KMS-11 (cell line): ENCODE measurements at regions not wholly inside any gene's neighbourhood (a gene's known extent, or its start where the extent isn't known, plus 50 kb on each side); places are given as distances from the start of the nearest gene placed in this dataset.
"Not testable (repeated sequence)": the region's sequence is repeated elsewhere in the genome, so short reads cannot be mapped to it uniquely, and the experiment has no call there.

Experiments
- H2AFZ ChIP-seq: fragments of 200-600 bp; sonication (generic); 2 replicates; pipeline ENCODE4 v1.6.1; 2016; ENCODE audit warnings: antibody characterized with exemption, mixed run types, low read depth
- H3K27ac ChIP-seq: fragments of 200-600 bp; sonication (generic); 2 replicates; pipeline ENCODE4 v1.6.1; 2016; ENCODE audit warnings: mild to moderate bottlenecking, mixed run types
- H3K27me3 ChIP-seq: fragments of 200-600 bp; sonication (generic); 2 replicates; pipeline ENCODE4 v1.6.1; 2017; ENCODE audit warnings: mild to moderate bottlenecking, low read depth, mixed run types, moderate library complexity; ENCODE audit not compliant: insufficient read depth
- H3K36me3 ChIP-seq: fragments of 200-600 bp; sonication (generic); 2 replicates; pipeline ENCODE4 v1.6.1; 2017; ENCODE audit warnings: mild to moderate bottlenecking, mixed run types; ENCODE audit not compliant: insufficient read depth
- H3K4me1 ChIP-seq: fragments of 200-600 bp; sonication (generic); 2 replicates; pipeline ENCODE4 v1.6.1; 2016; ENCODE audit warnings: mild to moderate bottlenecking, low read depth, mixed run types; ENCODE audit not compliant: poor library complexity, severe bottlenecking
- H3K4me2 ChIP-seq: fragments of 200-600 bp; sonication (generic); 2 replicates; pipeline ENCODE4 v1.7.0; 2016; ENCODE audit warnings: mild to moderate bottlenecking, mixed run types
- H3K4me3 ChIP-seq: fragments of 200-600 bp; sonication (generic); IDR thresholded peaks from 2 replicates; pipeline ENCODE4 v1.6.1; 2017; ENCODE audit warnings: low read depth, low read length, mixed read lengths; ENCODE audit not compliant: insufficient read depth
- H3K79me2 ChIP-seq: fragments of 200-600 bp; sonication (generic); 2 replicates; pipeline ENCODE4 v1.6.1; 2016; ENCODE audit warnings: low read depth, mixed run types; ENCODE audit not compliant: insufficient read depth
- H3K9ac ChIP-seq: fragments of 200-600 bp; sonication (generic); 2 replicates; pipeline ENCODE4 v1.6.1; 2016; ENCODE audit warnings: mild to moderate bottlenecking, mixed run types
- H4K20me1 ChIP-seq: fragments of 200-600 bp; sonication (generic); 2 replicates; pipeline ENCODE4 v1.6.1; 2016; ENCODE audit warnings: mild to moderate bottlenecking, mixed run types; ENCODE audit not compliant: insufficient read depth
- CTCF ChIP-seq: fragments of 200-600 bp; sonication (generic); conservative IDR thresholded peaks from 2 replicates; pipeline ENCODE4 v1.6.1; 2017; ENCODE audit warnings: low read depth, mild to moderate bottlenecking, antibody characterized with exemption, low read length, moderate library complexity, mixed read lengths

- TF ChIP-seq CTCF, result no peak
- H3K4me3 ChIP-seq, result no peak overlapping the region
Measured at GRCh38 chr4:52511825-52512224, 147.3 kb downstream of the USP46 start.

GRCh38 chr4:52512291-52512690, 146.8 kb downstream of the USP46 start:
- no peaks in the 10 kb centered on the region for H3K27me3 ChIP-seq
- no peaks in the 10 kb centered on the region for H3K4me1 ChIP-seq
- H3K36me3 ChIP-seq, result no peaks in the 10 kb centered on the region
- no peaks in the 10 kb centered on the region for H3K79me2 ChIP-seq
- no peak overlapping the region for H2AFZ ChIP-seq
- H3K9ac ChIP-seq, result no peak overlapping the region
- no peak overlapping the region for H3K27ac ChIP-seq
- H4K20me1 ChIP-seq, result no peaks in the 10 kb centered on the region
- no peak overlapping the region for H3K4me2 ChIP-seq
- no peak overlapping the region for H3K4me3 ChIP-seq
- TF ChIP-seq CTCF, result no peak

More at GRCh38 chr4:52511825-52512224, 147.3 kb downstream of the USP46 start:
- H3K27ac ChIP-seq, result no peak overlapping the region
- no peaks in the 10 kb centered on the region for H3K4me1 ChIP-seq
- no peak overlapping the region for H3K9ac ChIP-seq
- H3K4me2 ChIP-seq, result no peak overlapping the region
- H3K79me2 ChIP-seq, result no peaks in the 10 kb centered on the region
- no peaks in the 10 kb centered on the region for H4K20me1 ChIP-seq
- no peaks in the 10 kb centered on the region for H3K27me3 ChIP-seq
- H3K36me3 ChIP-seq, result no peaks in the 10 kb centered on the region
- no peak overlapping the region for H2AFZ ChIP-seq

- not testable (repeated sequence) for H3K36me3 ChIP-seq, H3K4me1 ChIP-seq, H4K20me1 ChIP-seq, H3K4me3 ChIP-seq, H3K79me2 ChIP-seq, H3K27ac ChIP-seq, H3K9ac ChIP-seq, H3K4me2 ChIP-seq, H2AFZ ChIP-seq, H3K27me3 ChIP-seq
Measured at GRCh38 chr4:52522093-52522492, 137.0 kb downstream of the USP46 start.

- H4K20me1 ChIP-seq, result no peaks in the 10 kb centered on the region
- H2AFZ ChIP-seq, result no peak overlapping the region
- H3K4me2 ChIP-seq, result no peak overlapping the region
- no peak for TF ChIP-seq CTCF
- H3K27me3 ChIP-seq, result no peaks in the 10 kb centered on the region
- no peaks in the 10 kb centered on the region for H3K4me1 ChIP-seq
- H3K36me3 ChIP-seq, result no peaks in the 10 kb centered on the region
- H3K4me3 ChIP-seq, result no peak overlapping the region
- H3K27ac ChIP-seq, result no peak overlapping the region
- no peak overlapping the region for H3K9ac ChIP-seq
- H3K79me2 ChIP-seq, result no peaks in the 10 kb centered on the region
Measured at GRCh38 chr4:52529983-52530382, 129.1 kb downstream of the USP46 start.

GRCh38 chr4:52535793-52536192, 123.3 kb downstream of the USP46 start:
- no peak for TF ChIP-seq CTCF
- Histone ChIP-seq H3K4me2 (no peak overlapping the region), H3K27ac (no peak overlapping the region), H2AFZ (no peak overlapping the region), H3K9ac (no peak overlapping the region), H3K4me1 (no peaks in the 10 kb centered on the region), H3K79me2 (no peaks in the 10 kb centered on the region), H3K27me3 (no peaks in the 10 kb centered on the region), H3K4me3 (no peak overlapping the region), H3K36me3 (no peaks in the 10 kb centered on the region), H4K20me1 (no peaks in the 10 kb centered on the region)
